Colonic mucosa (tissue), 4 donors: ENCODE measurements at regions not wholly inside any gene's neighbourhood (a gene's known extent, or its start where the extent isn't known, plus 50 kb on each side); places are given as distances from the start of the nearest gene placed in this dataset.

ENCODE experiments used
- DNase-seq: peaks from one replicate; pipeline ENCODE4 v3.0.0-alpha.2; 2020
- H3K27ac ChIP-seq: fragments of 200-600 bp; one replicate; pipeline ENCODE4 v1.8.0; 2021
- H3K27me3 ChIP-seq: fragments of 200-600 bp; one replicate; pipeline ENCODE4 v1.8.0; 2021
- H3K36me3 ChIP-seq: fragments of 200-600 bp; one replicate; pipeline ENCODE4 v1.8.0; 2021
- H3K4me1 ChIP-seq: fragments of 200-600 bp; one replicate; pipeline ENCODE4 v1.8.0; 2021; ENCODE audit warnings: mild to moderate bottlenecking
- H3K4me3 ChIP-seq: fragments of 200-600 bp; one replicate; pipeline ENCODE4 v1.8.0; 2021
- H3K9ac ChIP-seq, 2 donors: one replicate each; pipeline ENCODE4 v1.7.0; 2013; ENCODE audit warnings: control low read depth in 2 of 2, low read depth in 2 of 2, low read length in 2 of 2
- H3K9me3 ChIP-seq: fragments of 200-600 bp; one replicate; pipeline ENCODE4 v1.8.0; 2021
- CTCF ChIP-seq: fragments of 200-600 bp; IDR thresholded peaks from one replicate; pipeline ENCODE4 v1.8.0; 2022; ENCODE audit warnings: antibody characterized with exemption, mild to moderate bottlenecking
- intact Hi-C: fragments of 100-400 bp; cut with DNase I; formaldehyde crosslinking; loops from one replicate; pipeline ENCODE4 v1.14.1; 2022
- donor health status: healthy.
- donor health status: DM: no; HTN: no; CAD: no.
- donor health status: DM: no; HTN: no; CAD: no.

GRCh38 chr13:46480131-46480530 lies 72.8 kb upstream of the LRCH1 start:
- Histone ChIP-seq H3K4me1 (no peaks in the 10 kb centered on the region), H3K4me3 (no peak overlapping the region), H3K9ac (no peak overlapping the region), H3K27ac (no peak overlapping the region), H3K27me3 (no peaks in the 10 kb centered on the region), H3K9me3 (no peaks in the 10 kb centered on the region), H3K36me3 (no peaks in the 10 kb centered on the region)
- intact Hi-C loops, result no loop called here
- DNase-seq, result no peak
- TF ChIP-seq CTCF, result no peak

- Histone ChIP-seq H3K27me3 (no peaks in the 10 kb centered on the region), H3K9me3 (no peaks in the 10 kb centered on the region), H3K36me3 (no peaks in the 10 kb centered on the region), H3K4me1 (no peaks in the 10 kb centered on the region), H3K4me3 (no peak overlapping the region), H3K27ac (no peak overlapping the region), H3K9ac (no peak overlapping the region)
- TF ChIP-seq CTCF, result no peak
- no peak for DNase-seq
- intact Hi-C loops, result no loop called here
Measured at GRCh38 chr13:46479691-46480090, 73.3 kb upstream of the LRCH1 start.

DNA sequence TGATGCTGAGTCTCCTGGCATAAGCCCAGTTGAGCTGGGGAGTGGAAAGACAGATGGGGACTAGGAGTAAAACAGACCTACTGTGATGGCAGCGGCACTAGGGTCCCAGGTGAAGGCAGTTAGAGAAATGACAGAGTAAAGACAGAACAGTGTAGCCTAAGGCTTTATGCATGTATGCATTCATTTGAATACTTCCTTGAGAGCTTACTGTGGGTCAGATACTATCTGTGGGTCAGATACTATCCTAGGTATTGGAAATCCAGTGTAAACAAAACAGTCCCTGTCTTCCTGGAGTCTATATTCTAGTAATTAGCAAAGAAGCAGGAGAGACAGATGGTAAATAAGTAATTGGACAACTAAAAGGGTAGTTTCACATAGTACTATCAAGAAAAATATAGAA lies 73.7 kb upstream of the LRCH1 start:
- TF ChIP-seq CTCF, result no peak
- H3K9ac ChIP-seq, result no peak overlapping the region
- no peak overlapping the region for H3K27ac ChIP-seq
- no peaks in the 10 kb centered on the region for H3K36me3 ChIP-seq
- H3K4me3 ChIP-seq, result no peak overlapping the region
- no peak for DNase-seq
- intact Hi-C loops, result no loop called here
- no peaks in the 10 kb centered on the region for H3K4me1 ChIP-seq
- H3K27me3 ChIP-seq, result no peaks in the 10 kb centered on the region
- H3K9me3 ChIP-seq, result no peaks in the 10 kb centered on the region

- Histone ChIP-seq H3K4me3 (no peak overlapping the region), H3K36me3 (no peaks in the 10 kb centered on the region), H3K9ac (no peak overlapping the region), H3K9me3 (no peaks in the 10 kb centered on the region), H3K27ac (no peak overlapping the region), H3K27me3 (no peaks in the 10 kb centered on the region), H3K4me1 (no peaks in the 10 kb centered on the region)
- intact Hi-C loops, result no loop called here
- DNase-seq, result no peak
- TF ChIP-seq CTCF, result no peak
Measured at GRCh38 chr13:46478651-46479050, 74.3 kb upstream of the LRCH1 start.

DNA sequence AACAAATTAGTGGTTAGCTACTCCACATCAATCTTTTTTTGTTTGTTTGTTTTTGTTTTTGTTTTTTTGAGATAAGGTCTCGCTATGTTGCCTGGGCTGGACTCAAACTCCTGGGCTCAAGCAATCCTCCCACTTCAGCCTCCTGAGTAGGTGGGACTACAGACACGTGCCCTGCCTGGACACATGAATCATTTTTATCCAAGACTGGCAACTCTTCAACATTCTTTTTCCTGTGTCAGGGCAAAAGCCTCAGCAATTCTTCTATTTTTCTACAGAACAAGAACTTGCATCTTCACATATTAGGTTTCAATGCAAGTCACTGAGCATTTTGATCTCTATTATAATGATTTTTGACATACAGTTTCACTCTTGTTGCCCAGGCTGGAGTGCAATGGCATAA lies 76.8 kb upstream of the LRCH1 start:
- Histone ChIP-seq H3K4me1 (no peaks in the 10 kb centered on the region), H3K27ac (no peak overlapping the region), H3K27me3 (no peaks in the 10 kb centered on the region), H3K9me3 (no peaks in the 10 kb centered on the region), H3K4me3 (no peak overlapping the region), H3K36me3 (no peaks in the 10 kb centered on the region), H3K9ac (no peak overlapping the region)
- DNase-seq, result no peak
- no peak for TF ChIP-seq CTCF
- intact Hi-C loops, result no loop called here

- no peak overlapping the region for H3K9ac ChIP-seq
- no peak for DNase-seq
Measured at GRCh38 chr13:46475541-46475991, 77.4 kb upstream of the LRCH1 start.

More at GRCh38 chr13:46475541-46475991, 77.4 kb upstream of the LRCH1 start:
- Histone ChIP-seq H3K27ac (no peak overlapping the region), H3K36me3 (no peaks in the 10 kb centered on the region), H3K27me3 (no peaks in the 10 kb centered on the region), H3K4me1 (no peaks in the 10 kb centered on the region), H3K4me3 (no peak overlapping the region), H3K9me3 (no peaks in the 10 kb centered on the region)
- TF ChIP-seq CTCF, result no peak
- intact Hi-C loops, result no loop called here
